Tibial nerve (tissue), 3 donors: ENCODE measurements at regions not wholly inside any gene's neighbourhood (a gene's known extent, or its start where the extent isn't known, plus 50 kb on each side); places are given as distances from the start of the nearest gene placed in this dataset.

Source experiments
- CTCF ChIP-seq, 5 experiments: fragments of 200-600 bp in 3 of 5; fragments of 450-650 bp in 2 of 5; sonication (generic) in 3 of 5; IDR thresholded peaks; one replicate each; pipeline ENCODE4 v1.5.1; 2016 to 2019; ENCODE audit warnings: antibody characterized with exemption in 5 of 5, mild to moderate bottlenecking in 3 of 5, moderate library complexity in 2 of 5
- POLR2A ChIP-seq, 2 donors: fragments of 450-650 bp; IDR thresholded peaks; one replicate each; pipeline ENCODE4 v1.6.1; 2017; ENCODE audit warnings: antibody characterized with exemption in 2 of 2, mild to moderate bottlenecking in 2 of 2, moderate library complexity in 2 of 2

- TF ChIP-seq CTCF (IDR thresholded peaks at IDR 0.05): no peak
- TF ChIP-seq POLR2A (IDR thresholded peaks at IDR 0.05): no peak
Measured at GRCh38 chr9:89680547-89681467, 76.0 kb downstream of the GADD45G start.
